ENCODE measurements at regions not wholly inside any gene's neighbourhood (a gene's known extent, or its start where the extent isn't known, plus 50 kb on each side); places are given as distances from the start of the nearest gene placed in this dataset.

DNA sequence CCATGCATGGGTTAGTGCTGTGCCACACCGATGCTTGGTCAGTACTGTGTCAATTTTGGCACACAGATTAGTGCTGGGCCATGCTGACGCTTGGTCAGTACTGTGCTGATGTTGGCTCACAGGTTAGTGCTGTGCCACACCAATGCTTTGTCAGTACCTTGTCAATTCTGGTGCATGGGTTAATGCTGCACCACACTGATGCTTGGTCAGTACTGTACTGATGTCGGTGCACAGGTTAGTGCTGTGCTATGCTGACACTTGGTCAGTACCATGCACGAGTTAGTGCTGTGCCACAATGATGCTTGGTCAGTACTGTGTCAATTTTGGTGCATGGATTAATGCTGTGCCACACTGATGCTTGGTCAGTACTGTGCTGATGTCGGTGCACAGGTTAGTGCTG lies 103.0 kb downstream of the NPIPB11 start:
- Histone ChIP-seq H3K23ac (ENCODE audit: low read depth, low read length) (no peak overlapping the region), H3K4me3 (ENCODE audit: insufficient read depth, low read depth, low read length) (no peak overlapping the region), H3K36me3 (ENCODE audit: control insufficient read depth, insufficient read depth, low read length) (peaks cover 5% of the 10 kb centered on the region), H4K8ac (ENCODE audit: low read depth in 2 of 2, low read length in 2 of 2) (no peak overlapping the region), H3K9me1 (ENCODE audit: insufficient read depth, low read length) (peaks cover 25% of the 10 kb centered on the region), H3K79me1 (ENCODE audit: low read depth in 1 of 2, low read length in 2 of 2) (peaks cover 0 to 6% of the 10 kb centered on the region in 2 experiments; a peak in 1 of 4 replicates), H3K9ac (ENCODE audit: low read depth, low read length) (no peak overlapping the region), H3K14ac (replicated peaks; ENCODE audit: low read depth, low read length) (no peak overlapping the region), H3K4me2 (ENCODE audit: low read depth, low read length) (no peak overlapping the region), H3K9me3 (ENCODE audit: control insufficient read depth, insufficient read depth, low read length) (no peaks in the 10 kb centered on the region), H2BK120ac (ENCODE audit: low read depth, low read length) (peak overlapping the region; percentile 3; the same call in 1 of the 2 replicates), H2BK15ac (ENCODE audit: low read depth, low read length) (no peak overlapping the region; the same call in 2 of the 3 replicates), H4K91ac (ENCODE audit: insufficient read depth, low read depth, low read length) (no peak overlapping the region; the same call in 1 of the 2 replicates), H2AK9ac (replicated peaks; ENCODE audit: low read depth, low read length, poor library complexity) (no peak overlapping the region), H3K18ac (ENCODE audit: low read depth, low read length) (peak overlapping the region; percentile 38; the same call in 1 of the 2 replicates), H3K4me1 (ENCODE audit: control insufficient read depth, insufficient read depth, low read length) (peaks cover 22% of the 10 kb centered on the region), H4K20me1 (ENCODE audit: insufficient read depth, low read length) (no peaks in the 10 kb centered on the region), H3K27ac (ENCODE audit: insufficient read depth, low read length) (no peak overlapping the region), H3K27me3 (ENCODE audit: control insufficient read depth, insufficient read depth, low read length) (no peaks in the 10 kb centered on the region), H2BK5ac (ENCODE audit: low read depth, low read length, poor library complexity, severe bottlenecking) (no peak overlapping the region), H3K56ac (ENCODE audit: extremely low read depth, insufficient read depth, low read length) (no peak overlapping the region), H2AFZ (replicated peaks; ENCODE audit: low read length, poor library complexity) (no peak overlapping the region), H3K4ac (ENCODE audit: low read depth, low read length) (peak overlapping the region; percentile 54; the same call in 1 of the 2 replicates), H2BK20ac (ENCODE audit: low read depth, low read length) (0 out of 2 replicates have a peak overlapping the region, but pooled peaks have one; percentile 11), H4K5ac (ENCODE audit: low read depth, low read length) (peak overlapping the region; percentile 59; the same call in 1 of the 2 replicates), H2AK5ac (ENCODE audit: low read depth, low read length) (peak overlapping the region; percentile 65)
- dilution Hi-C loops (cut with HindIII; ENCODE audit: low sequenced_read_pairs, unreplicated experiment), result no loop called here
- DNase-seq, result no peak
- POLR2A ChIA-PET (ENCODE audit: unreplicated experiment), result no interaction called here
- intact Hi-C loops (cut with micrococcal nuclease), result no loop called here
- CTCF ChIA-PET, result no interaction called here
- no peak for ATAC-seq (ENCODE audit: low read depth)
- in situ Hi-C loops (cut with MboI; ENCODE audit: low sequenced_read_pairs), result no loop called here
- TF ChIP-seq, protein P1, sequence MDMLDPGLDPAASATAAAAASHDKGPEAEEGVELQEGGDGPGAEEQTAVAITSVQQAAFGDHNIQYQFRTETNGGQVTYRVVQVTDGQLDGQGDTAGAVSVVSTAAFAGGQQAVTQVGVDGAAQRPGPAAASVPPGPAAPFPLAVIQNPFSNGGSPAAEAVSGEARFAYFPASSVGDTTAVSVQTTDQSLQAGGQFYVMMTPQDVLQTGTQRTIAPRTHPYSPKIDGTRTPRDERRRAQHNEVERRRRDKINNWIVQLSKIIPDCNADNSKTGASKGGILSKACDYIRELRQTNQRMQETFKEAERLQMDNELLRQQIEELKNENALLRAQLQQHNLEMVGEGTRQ (IDR thresholded peaks at IDR 0.05; ENCODE audit: low read depth, low read length), result no peak
- TF ChIP-seq MAFK (IDR thresholded peaks at IDR 0.05; ENCODE audit: low read depth, low read length) (no peak), MAZ (IDR thresholded peaks at IDR 0.05; ENCODE audit: borderline replicate concordance, low read depth, low read length) (no peak), RAD21 (IDR thresholded peaks at IDR 0.05; ENCODE audit: low read length) (no peak), BHLHE40 (IDR thresholded peaks at IDR 0.05; ENCODE audit: low read depth, low read length) (no peak), NFE2L2 (IDR thresholded peaks at IDR 0.05; ENCODE audit: low read depth, low read length) (no peak), MXI1 (IDR thresholded peaks at IDR 0.05; ENCODE audit: borderline replicate concordance, low read depth, low read length) (no peak), POLR2A (IDR thresholded peaks at IDR 0.05; ENCODE audit: low read depth, low read length) (no peak), CEBPB (IDR thresholded peaks at IDR 0.05; ENCODE audit: low read depth, low read length) (no peak), CHD1 (IDR thresholded peaks at IDR 0.05; ENCODE audit: low read depth, low read length) (no peak), FOS (IDR thresholded peaks at IDR 0.05; ENCODE audit: low read depth, low read length) (no peak), RFX5 (IDR thresholded peaks at IDR 0.05; ENCODE audit: low read depth, low read length) (no peak)
- TF ChIP-seq, protein P2, sequence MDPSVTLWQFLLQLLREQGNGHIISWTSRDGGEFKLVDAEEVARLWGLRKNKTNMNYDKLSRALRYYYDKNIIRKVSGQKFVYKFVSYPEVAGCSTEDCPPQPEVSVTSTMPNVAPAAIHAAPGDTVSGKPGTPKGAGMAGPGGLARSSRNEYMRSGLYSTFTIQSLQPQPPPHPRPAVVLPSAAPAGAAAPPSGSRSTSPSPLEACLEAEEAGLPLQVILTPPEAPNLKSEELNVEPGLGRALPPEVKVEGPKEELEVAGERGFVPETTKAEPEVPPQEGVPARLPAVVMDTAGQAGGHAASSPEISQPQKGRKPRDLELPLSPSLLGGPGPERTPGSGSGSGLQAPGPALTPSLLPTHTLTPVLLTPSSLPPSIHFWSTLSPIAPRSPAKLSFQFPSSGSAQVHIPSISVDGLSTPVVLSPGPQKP (IDR thresholded peaks at IDR 0.05; ENCODE audit: borderline replicate concordance, low read depth, low read length), result no peak
- BruUV-seq (replicated peaks), result no TSS peak
- WGBS, 2 experiments (ENCODE audit: extremely low coverage in 2 of 2, insufficient read length in 1 of 2), result 98% methylated on average over 5 of the region's 5 CpGs; no CpG with 5 or more reads in 1 of the 2 experiments

Data from IMR-90 (cell line).